Gastrocnemius medialis (tissue), 4 donors: ENCODE measurements at regions not wholly inside any gene's neighbourhood (a gene's known extent, or its start where the extent isn't known, plus 50 kb on each side); places are given as distances from the start of the nearest gene placed in this dataset.

Experiments used
- ATAC-seq, 2 donors: fragments of 150-250 bp; one replicate each; pipeline ENCODE4 v1.9.1; 2016
- DNase-seq, 2 donors: peaks; one replicate each; pipeline ENCODE4 v3.0.0-alpha.2; 2019
- H3K27ac ChIP-seq, 4 donors: fragments of 200-600 bp; sonication (generic); 1 replicate in 1 of 4; 2 replicates in 3 of 4; pipeline ENCODE4 v1.5.1; 2016 to 2018; ENCODE audit warnings: mild to moderate bottlenecking in 2 of 4, moderate library complexity in 1 of 4
- H3K27me3 ChIP-seq, 3 donors: fragments of 200-600 bp; sonication (generic) in 2 of 3; 1 replicate in 1 of 3; 2 replicates in 2 of 3; pipeline versions ENCODE4 v1.5.1 to v1.6.0; 2016 to 2019; ENCODE audit warnings: mild to moderate bottlenecking in 1 of 3, moderate library complexity in 1 of 3
- H3K36me3 ChIP-seq, 2 donors: fragments of 200-600 bp; sonication (generic) in 1 of 2; one replicate each; pipeline ENCODE4 v1.5.1; 2017 to 2018
- H3K4me1 ChIP-seq, 2 donors: fragments of 200-600 bp; sonication (generic) in 1 of 2; one replicate each; pipeline ENCODE4 v1.5.1; 2016 to 2017; ENCODE audit warnings: mild to moderate bottlenecking in 2 of 2
- H3K4me3 ChIP-seq, 4 donors: fragments of 200-600 bp; sonication (generic) in 3 of 4; 1 replicate in 1 of 4; 2 replicates in 3 of 4; pipeline ENCODE4 v1.5.1; 2016 to 2019; ENCODE audit warnings: mild to moderate bottlenecking in 2 of 4
- H3K9me3 ChIP-seq, 3 donors: fragments of 200-600 bp; sonication (generic) in 2 of 3; 1 replicate in 1 of 3; 2 replicates in 2 of 3; pipeline ENCODE4 v1.5.1; 2016 to 2019
- POLR2A ChIP-seq, 2 donors: fragments of 450-650 bp; IDR thresholded peaks; one replicate each; pipeline ENCODE4 v1.6.1; 2017; ENCODE audit warnings: antibody characterized with exemption in 2 of 2, mild to moderate bottlenecking in 2 of 2, moderate library complexity in 2 of 2
- in situ Hi-C, 4 donors: fragments of 200-750 bp; cut with MboI; loops; one replicate each; pipeline versions ENCODE4 v1.15.0 to v1.8.0; 2017; ENCODE audit warnings: low sequenced_read_pairs in 4 of 4
- intact Hi-C: fragments of 100-400 bp; cut with DNase I; formaldehyde crosslinking; loops from one replicate; pipeline ENCODE4 v1.15.1; 2023; ENCODE audit warnings: low total_unique reads
- TF ChIP-seq, protein P1 (sequence below), 5 experiments: fragments of 450-650 bp in 3 of 5; fragments of 200-600 bp in 2 of 5; sonication (generic) in 2 of 5; IDR thresholded peaks in 4 of 5; conservative IDR thresholded peaks in 1 of 5; 1 replicate in 4 of 5; 2 replicates in 1 of 5; pipeline ENCODE4 v1.5.1; 2016 to 2019; ENCODE audit warnings: antibody characterized with exemption in 5 of 5, mild to moderate bottlenecking in 3 of 5, moderate library complexity in 3 of 5

DNA sequence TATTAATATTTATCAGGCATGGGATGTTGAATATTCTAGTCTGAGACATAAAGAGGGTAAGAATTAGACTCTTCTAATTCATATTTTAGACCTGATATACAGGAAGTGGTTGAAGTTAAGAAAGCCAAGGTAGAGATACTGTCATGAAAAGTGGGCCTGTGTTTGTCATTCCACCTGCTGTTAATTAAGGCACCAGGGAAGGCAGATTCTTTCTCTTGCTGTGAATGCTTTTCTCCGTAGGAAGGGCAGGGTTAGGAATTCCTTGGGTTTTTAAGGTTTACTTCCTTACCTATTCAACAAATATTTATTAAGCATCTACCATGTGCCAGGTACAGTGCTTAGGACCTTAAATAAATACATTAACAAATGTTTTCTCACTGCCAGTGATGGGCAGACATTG is 196.4 kb downstream of the CAVIN4 start:
- no peaks in the 10 kb centered on the region for H3K27me3 ChIP-seq
- DNase-seq (no peak), ATAC-seq (no peak)
- no peaks in the 10 kb centered on the region for H3K9me3 ChIP-seq
- H3K4me3 ChIP-seq: no peak overlapping the region
- no peak overlapping the region for H3K27ac ChIP-seq
- no peaks in the 10 kb centered on the region for H3K4me1 ChIP-seq
- intact Hi-C loops: no loop called here
- TF ChIP-seq, protein P1, sequence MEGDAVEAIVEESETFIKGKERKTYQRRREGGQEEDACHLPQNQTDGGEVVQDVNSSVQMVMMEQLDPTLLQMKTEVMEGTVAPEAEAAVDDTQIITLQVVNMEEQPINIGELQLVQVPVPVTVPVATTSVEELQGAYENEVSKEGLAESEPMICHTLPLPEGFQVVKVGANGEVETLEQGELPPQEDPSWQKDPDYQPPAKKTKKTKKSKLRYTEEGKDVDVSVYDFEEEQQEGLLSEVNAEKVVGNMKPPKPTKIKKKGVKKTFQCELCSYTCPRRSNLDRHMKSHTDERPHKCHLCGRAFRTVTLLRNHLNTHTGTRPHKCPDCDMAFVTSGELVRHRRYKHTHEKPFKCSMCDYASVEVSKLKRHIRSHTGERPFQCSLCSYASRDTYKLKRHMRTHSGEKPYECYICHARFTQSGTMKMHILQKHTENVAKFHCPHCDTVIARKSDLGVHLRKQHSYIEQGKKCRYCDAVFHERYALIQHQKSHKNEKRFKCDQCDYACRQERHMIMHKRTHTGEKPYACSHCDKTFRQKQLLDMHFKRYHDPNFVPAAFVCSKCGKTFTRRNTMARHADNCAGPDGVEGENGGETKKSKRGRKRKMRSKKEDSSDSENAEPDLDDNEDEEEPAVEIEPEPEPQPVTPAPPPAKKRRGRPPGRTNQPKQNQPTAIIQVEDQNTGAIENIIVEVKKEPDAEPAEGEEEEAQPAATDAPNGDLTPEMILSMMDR (IDR thresholded peaks at IDR 0.05 in 4 of 5, conservative IDR thresholded peaks at IDR 0.05 in 1 of 5): no peak
- TF ChIP-seq POLR2A (IDR thresholded peaks at IDR 0.05): no peak
- in situ Hi-C loops: no loop called here
- no peaks in the 10 kb centered on the region for H3K36me3 ChIP-seq

DNA sequence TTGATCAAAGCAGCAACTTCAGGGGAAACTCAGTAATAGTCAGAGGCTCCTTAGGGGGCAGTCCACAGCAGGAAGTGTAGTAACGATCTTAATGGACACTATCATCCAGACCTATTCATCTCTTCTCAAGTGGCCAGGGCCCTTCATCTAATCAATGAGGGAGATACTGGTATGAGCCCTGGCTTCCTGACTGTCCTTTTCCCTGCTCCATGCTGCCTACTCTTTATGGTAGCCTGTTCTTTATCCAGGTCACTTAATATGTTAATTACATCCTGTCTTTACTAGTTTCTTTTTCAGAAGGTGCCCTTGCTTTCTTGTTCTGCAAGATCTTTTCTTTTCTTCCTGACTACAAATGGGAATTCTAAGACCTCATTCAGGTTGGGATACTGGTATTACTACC is 197.1 kb downstream of the CAVIN4 start:
- Histone ChIP-seq H3K4me1 (no peaks in the 10 kb centered on the region), H3K4me3 (no peak overlapping the region), H3K27ac (no peak overlapping the region), H3K9me3 (no peaks in the 10 kb centered on the region), H3K36me3 (no peaks in the 10 kb centered on the region), H3K27me3 (no peaks in the 10 kb centered on the region)
- no peak for DNase-seq
- in situ Hi-C loops: no loop called here
- intact Hi-C loops: no loop called here
- no peak for TF ChIP-seq POLR2A (IDR thresholded peaks at IDR 0.05)
- TF ChIP-seq, protein P1 (IDR thresholded peaks at IDR 0.05 in 4 of 5, conservative IDR thresholded peaks at IDR 0.05 in 1 of 5): no peak
- no peak for ATAC-seq

DNA sequence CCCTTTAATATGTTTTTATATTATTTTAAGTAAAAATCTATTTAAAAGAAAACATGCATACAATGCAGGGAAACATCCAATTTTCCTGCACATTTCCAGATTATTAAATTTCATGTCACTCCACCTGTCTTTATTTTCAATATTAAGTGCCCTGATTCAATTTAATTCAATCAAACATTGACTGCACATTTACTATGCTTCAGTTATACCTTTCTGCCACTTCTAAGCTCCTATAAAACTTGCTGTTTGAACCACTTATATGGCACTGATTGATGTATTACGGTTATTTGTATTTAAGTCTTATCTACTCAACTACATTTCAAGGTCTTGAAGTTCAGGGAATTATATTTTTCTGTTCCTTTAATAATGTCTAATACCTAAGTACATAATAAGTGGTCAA is 198.0 kb downstream of the CAVIN4 start:
- DNase-seq (no peak), ATAC-seq (no peak)
- TF ChIP-seq POLR2A (IDR thresholded peaks at IDR 0.05): no peak
- TF ChIP-seq, protein P1 (IDR thresholded peaks at IDR 0.05 in 4 of 5, conservative IDR thresholded peaks at IDR 0.05 in 1 of 5): no peak
- in situ Hi-C loops: no loop called here
- Histone ChIP-seq H3K27ac (no peak overlapping the region), H3K4me3 (no peak overlapping the region), H3K27me3 (no peaks in the 10 kb centered on the region), H3K36me3 (no peaks in the 10 kb centered on the region), H3K4me1 (no peaks in the 10 kb centered on the region), H3K9me3 (no peaks in the 10 kb centered on the region)
- intact Hi-C loops: no loop called here

DNA sequence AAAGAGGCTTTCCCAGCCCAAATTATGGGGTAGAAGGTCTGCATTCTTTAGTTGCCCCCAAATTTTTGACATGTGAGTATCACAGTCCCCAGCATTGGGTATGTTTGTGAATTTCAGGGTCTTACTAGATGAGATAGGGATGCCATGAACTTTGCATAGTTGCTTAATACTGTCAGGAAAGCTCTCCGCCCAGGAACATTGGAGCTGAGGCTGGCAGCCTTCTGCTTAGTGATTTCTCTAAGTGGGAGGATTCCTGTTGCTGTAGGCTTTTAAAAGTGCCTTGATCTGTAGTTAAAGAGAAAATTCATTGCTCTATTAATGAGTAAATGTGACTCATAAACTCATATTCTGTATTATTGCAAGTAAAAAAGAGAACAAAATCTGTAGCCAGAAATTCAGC is 206.9 kb downstream of the CAVIN4 start:
- intact Hi-C loops: no loop called here
- in situ Hi-C loops: no loop called here
- no peaks in the 10 kb centered on the region for H3K4me1 ChIP-seq
- TF ChIP-seq, protein P1 (IDR thresholded peaks at IDR 0.05 in 4 of 5, conservative IDR thresholded peaks at IDR 0.05 in 1 of 5): no peak
- TF ChIP-seq POLR2A (IDR thresholded peaks at IDR 0.05): no peak
- DNase-seq (no peak), ATAC-seq (no peak)
- H3K9me3 ChIP-seq: no peaks in the 10 kb centered on the region
- H3K4me3 ChIP-seq: no peak overlapping the region
- H3K27ac ChIP-seq: no peak overlapping the region
- no peaks in the 10 kb centered on the region for H3K36me3 ChIP-seq
- no peaks in the 10 kb centered on the region for H3K27me3 ChIP-seq

DNA sequence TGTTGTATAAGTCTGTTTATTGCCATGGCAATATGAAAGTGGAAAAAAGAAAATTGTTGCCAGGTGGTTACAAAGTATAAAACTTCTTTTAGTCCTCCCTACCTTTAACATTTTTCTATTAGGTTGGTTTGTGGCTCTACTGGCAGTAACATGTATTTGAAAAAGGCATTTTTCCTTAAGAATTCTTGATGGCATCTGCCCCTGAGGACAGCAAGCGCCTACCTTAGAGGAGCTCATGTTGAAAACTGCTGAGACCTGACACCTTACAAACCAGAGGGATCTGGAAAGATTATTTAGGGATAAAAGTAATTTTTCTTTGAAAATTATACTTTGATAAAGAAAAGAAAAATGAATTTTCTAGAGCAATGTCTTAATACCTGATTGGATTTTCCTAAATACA is 208.1 kb downstream of the CAVIN4 start:
- in situ Hi-C loops (no loop called here), intact Hi-C loops (no loop called here)
- Histone ChIP-seq H3K27me3 (no peaks in the 10 kb centered on the region), H3K9me3 (no peaks in the 10 kb centered on the region), H3K36me3 (no peaks in the 10 kb centered on the region), H3K27ac (no peak overlapping the region), H3K4me3 (no peak overlapping the region), H3K4me1 (no peaks in the 10 kb centered on the region)
- no peak for ATAC-seq
- no peak for TF ChIP-seq POLR2A (IDR thresholded peaks at IDR 0.05)
- TF ChIP-seq, protein P1 (IDR thresholded peaks at IDR 0.05 in 4 of 5, conservative IDR thresholded peaks at IDR 0.05 in 1 of 5): no peak
- DNase-seq: no peak
